OCI-LY3 (cell line): ENCODE measurements at regions not wholly inside any gene's neighbourhood (a gene's known extent, or its start where the extent isn't known, plus 50 kb on each side); places are given as distances from the start of the nearest gene placed in this dataset.

Experiments used
- H2AFZ ChIP-seq: fragments of 200-600, 300-600 bp; shearing (Covaris generic); 2 replicates; pipeline ENCODE4 v1.6.0; 2014; ENCODE audit warnings: antibody characterized with exemption, low read depth, low read length
- H3K27ac ChIP-seq: fragments of 200-600, 300-600 bp; sonication (generic); 2 replicates; pipeline ENCODE4 v1.5.1; 2014; ENCODE audit warnings: mild to moderate bottlenecking, low read length, moderate library complexity, mixed read lengths
- H3K27me3 ChIP-seq: fragments of 200-600, 300-600 bp; sonication (generic); 2 replicates; pipeline ENCODE4 v1.6.1; 2014; ENCODE audit warnings: low read depth, low read length, mixed read lengths
- H3K36me3 ChIP-seq: fragments of 200-600, 300-600 bp; sonication (generic); replicated peaks from 2 replicates; pipeline ENCODE3; 2014; ENCODE audit warnings: low read depth, low read length, mixed read lengths
- H3K4me1 ChIP-seq: fragments of 300-600, 200-600 bp; sonication (generic); 2 replicates; pipeline ENCODE4 v1.6.1; 2014; ENCODE audit warnings: low read length, mixed read lengths
- H3K4me2 ChIP-seq: fragments of 200-600, 300-600 bp; sonication (generic); 2 replicates; pipeline ENCODE4 v1.6.1; 2014; ENCODE audit warnings: low read length, mixed read lengths
- H3K4me3 ChIP-seq: fragments of 300-600, 200-600 bp; sonication (generic); 2 replicates; pipeline ENCODE4 v1.5.1; 2014; ENCODE audit warnings: antibody characterized with exemption, mild to moderate bottlenecking, low read length, moderate library complexity
- H3K79me2 ChIP-seq: fragments of 300-600, 200-600 bp; shearing (Covaris generic); 2 replicates; pipeline ENCODE4 v1.6.1; 2014; ENCODE audit warnings: mild to moderate bottlenecking, low read length, mixed read lengths
- H3K9ac ChIP-seq: fragments of 300-600, 200-600 bp; shearing (Covaris generic); 2 replicates; pipeline ENCODE4 v1.6.0; 2014; ENCODE audit warnings: mild to moderate bottlenecking, low read length, moderate library complexity
- H3K9me3 ChIP-seq: fragments of 200-600, 300-600 bp; shearing (Covaris generic); 2 replicates; pipeline ENCODE4 v1.6.1; 2014; ENCODE audit warnings: low read length, mixed read lengths; ENCODE audit not compliant: insufficient read depth
- H4K20me1 ChIP-seq: fragments of 200-600, 300-600 bp; sonication (generic); 2 replicates; pipeline ENCODE4 v1.6.1; 2016; ENCODE audit warnings: low read length, mixed read lengths; ENCODE audit not compliant: insufficient read depth
- CTCF ChIP-seq: fragments of 200-600, 300-600 bp; sonication (generic); IDR thresholded peaks from 2 replicates; pipeline ENCODE4 v1.5.1; 2014; ENCODE audit warnings: antibody characterized with exemption, low read length, low read depth
- EZH2phosphoT487 ChIP-seq: fragments of 200-600 bp; shearing (Covaris generic); IDR thresholded peaks from 2 replicates; pipeline ENCODE4 v1.6.1; 2018; ENCODE audit warnings: antibody characterized with exemption, mixed run types, low read depth

GRCh38 chr2:188881434-188881833 is 92.7 kb upstream of the COL3A1 start:
- no peak overlapping the region for H2AFZ ChIP-seq
- H3K4me1 ChIP-seq = 0 out of 2 replicates have a peak, but pooled peaks cover 4% of the 10 kb centered on the region
- H3K27me3 ChIP-seq = no peaks in the 10 kb centered on the region
- H3K9me3 ChIP-seq = no peaks in the 10 kb centered on the region
- H3K36me3 ChIP-seq = no peaks in the 10 kb centered on the region
- H3K27ac ChIP-seq = no peak overlapping the region
- no peak overlapping the region for H3K9ac ChIP-seq
- no peak overlapping the region for H3K4me3 ChIP-seq
- H3K4me2 ChIP-seq = no peak overlapping the region
- no peaks in the 10 kb centered on the region for H4K20me1 ChIP-seq
- TF ChIP-seq EZH2phosphoT487 = no peak
- H3K79me2 ChIP-seq = no peaks in the 10 kb centered on the region

DNA sequence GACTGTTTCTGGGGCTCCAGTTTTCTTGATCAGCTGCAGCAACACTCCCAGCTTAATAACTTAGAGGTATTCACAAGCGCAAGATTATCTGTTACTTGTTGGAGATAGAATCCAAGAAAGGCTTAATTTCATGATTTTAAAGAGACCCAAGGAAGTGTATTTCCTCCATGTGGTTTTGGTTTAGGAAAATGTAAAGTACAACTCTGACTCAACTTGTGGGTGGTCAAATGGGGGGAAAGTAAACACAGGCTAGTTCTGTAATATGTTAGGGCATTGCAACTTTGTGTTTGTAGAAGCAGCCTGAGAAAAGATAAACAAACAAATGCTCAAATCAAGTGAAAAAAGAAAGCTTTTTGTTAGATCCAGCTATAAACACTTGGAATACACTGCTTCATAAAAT is 90.1 kb upstream of the COL3A1 start:
- TF ChIP-seq EZH2phosphoT487 (no peak), CTCF (no peak)
- Histone ChIP-seq H2AFZ (no peak overlapping the region), H3K27ac (no peak overlapping the region), H3K9me3 (no peaks in the 10 kb centered on the region), H3K4me3 (no peak overlapping the region), H3K79me2 (no peaks in the 10 kb centered on the region), H3K27me3 (no peaks in the 10 kb centered on the region), H3K36me3 (no peaks in the 10 kb centered on the region), H3K4me1 (0 out of 2 replicates have a peak, but pooled peaks cover 4% of the 10 kb centered on the region), H3K9ac (no peak overlapping the region), H3K4me2 (no peak overlapping the region), H4K20me1 (no peaks in the 10 kb centered on the region)

- H3K27me3 ChIP-seq = no peaks in the 10 kb centered on the region
- no peaks in the 10 kb centered on the region for H3K9me3 ChIP-seq
- H3K4me2 ChIP-seq = no peak overlapping the region
- H4K20me1 ChIP-seq = no peaks in the 10 kb centered on the region
- no peaks in the 10 kb centered on the region for H3K79me2 ChIP-seq
- no peaks in the 10 kb centered on the region for H3K36me3 ChIP-seq
- H3K27ac ChIP-seq = no peak overlapping the region
- no peak overlapping the region for H2AFZ ChIP-seq
- no peak overlapping the region for H3K4me3 ChIP-seq
- TF ChIP-seq CTCF (no peak), EZH2phosphoT487 (no peak)
- H3K9ac ChIP-seq = no peak overlapping the region
- 0 out of 2 replicates have a peak, but pooled peaks cover 4% of the 10 kb centered on the region for H3K4me1 ChIP-seq
Measured at GRCh38 chr2:188884517-188884916, 89.7 kb upstream of the COL3A1 start.

DNA sequence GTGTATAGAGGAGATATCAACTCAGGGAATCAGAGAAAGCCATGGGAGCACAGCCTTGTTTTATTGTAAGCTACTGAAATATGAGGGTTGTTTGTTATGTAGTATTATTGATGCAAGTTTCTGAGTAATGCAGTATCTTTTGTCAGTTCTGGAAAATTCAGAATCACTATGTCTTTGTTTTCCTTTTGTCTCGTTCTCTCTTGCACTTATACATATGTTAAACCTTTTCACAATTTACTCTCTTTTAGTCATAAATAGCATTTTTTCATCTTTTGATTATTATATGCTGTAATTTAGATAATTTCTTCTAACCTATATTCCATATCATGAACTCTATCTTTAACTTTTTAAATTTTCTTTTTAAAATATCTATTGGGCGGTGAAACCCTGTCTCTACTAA is 85.0 kb upstream of the COL3A1 start:
- H2AFZ ChIP-seq = no peak overlapping the region
- TF ChIP-seq EZH2phosphoT487 = no peak

GRCh38 chr2:188890755-188891154 is 83.4 kb upstream of the COL3A1 start:
- Histone ChIP-seq H3K27me3 (no peaks in the 10 kb centered on the region), H3K9me3 (no peaks in the 10 kb centered on the region), H2AFZ (no peak overlapping the region), H3K27ac (no peak overlapping the region), H3K4me3 (no peak overlapping the region), H4K20me1 (no peaks in the 10 kb centered on the region), H3K4me1 (no peaks in the 10 kb centered on the region), H3K4me2 (no peak overlapping the region), H3K36me3 (no peaks in the 10 kb centered on the region), H3K79me2 (no peaks in the 10 kb centered on the region), H3K9ac (no peak overlapping the region)
- TF ChIP-seq CTCF = no peak

More for the DNA sequence above, 85.0 kb upstream of the COL3A1 start:
- Histone ChIP-seq H3K4me3 (no peak overlapping the region), H3K4me2 (no peak overlapping the region), H3K9me3 (no peaks in the 10 kb centered on the region), H3K36me3 (no peaks in the 10 kb centered on the region), H3K9ac (no peak overlapping the region), H4K20me1 (no peaks in the 10 kb centered on the region), H3K79me2 (no peaks in the 10 kb centered on the region), H3K27me3 (no peaks in the 10 kb centered on the region), H3K4me1 (0 out of 2 replicates have a peak, but pooled peaks cover under 1% of the 10 kb centered on the region), H3K27ac (no peak overlapping the region)
